ENCODE measurements at regions not wholly inside any gene's neighbourhood (a gene's known extent, or its start where the extent isn't known, plus 50 kb on each side); places are given as distances from the start of the nearest gene placed in this dataset.

- Histone ChIP-seq H3K4me3 (no peak overlapping the region), H3K4me1 (no peaks in the 10 kb centered on the region), H3K27me3 (no peaks in the 10 kb centered on the region), H3K27ac (no peak overlapping the region), H3K36me3 (no peaks in the 10 kb centered on the region), H3K9me3 (no peaks in the 10 kb centered on the region)
- TF ChIP-seq CTCF (IDR thresholded peaks at IDR 0.05), result no peak
- no peak for DNase-seq
- no peak for ATAC-seq
- intact Hi-C loops (cut with DNase I), result no loop called here
Measured at GRCh38 chr3:31423482-31423881, 109.2 kb upstream of the STT3B start.

- Histone ChIP-seq H3K4me1 (no peaks in the 10 kb centered on the region), H3K27ac (no peak overlapping the region), H3K9me3 (no peaks in the 10 kb centered on the region), H3K27me3 (no peaks in the 10 kb centered on the region), H3K36me3 (no peaks in the 10 kb centered on the region), H3K4me3 (no peak overlapping the region)
- intact Hi-C loops (cut with DNase I), result no loop called here
- no peak for TF ChIP-seq CTCF (IDR thresholded peaks at IDR 0.05)
- DNase-seq (no peak), ATAC-seq (no peak)
Measured at GRCh38 chr3:31425401-31425800, 107.3 kb upstream of the STT3B start.

GRCh38 chr3:31427623-31428022, 105.1 kb upstream of the STT3B start:
- Histone ChIP-seq H3K9me3 (no peaks in the 10 kb centered on the region), H3K4me3 (no peak overlapping the region), H3K4me1 (no peaks in the 10 kb centered on the region), H3K36me3 (no peaks in the 10 kb centered on the region), H3K27me3 (no peaks in the 10 kb centered on the region), H3K27ac (no peak overlapping the region)
- DNase-seq (no peak), ATAC-seq (no peak)
- intact Hi-C loops (cut with DNase I), result no loop called here
- TF ChIP-seq CTCF (IDR thresholded peaks at IDR 0.05), result no peak

GRCh38 chr3:31431321-31431720, 101.4 kb upstream of the STT3B start:
- no peak overlapping the region for H3K27ac ChIP-seq
- H3K4me3 ChIP-seq, result no peak overlapping the region
- ATAC-seq (no peak), DNase-seq (no peak)
- intact Hi-C loops (cut with DNase I), result no loop called here
- H3K36me3 ChIP-seq, result no peaks in the 10 kb centered on the region
- H3K27me3 ChIP-seq, result no peaks in the 10 kb centered on the region
- no peaks in the 10 kb centered on the region for H3K4me1 ChIP-seq
- H3K9me3 ChIP-seq, result no peaks in the 10 kb centered on the region
- TF ChIP-seq CTCF (IDR thresholded peaks at IDR 0.05), result no peak

GRCh38 chr3:31432897-31433678, 99.6 kb upstream of the STT3B start:
- ATAC-seq (no peak), DNase-seq (no peak)
- Histone ChIP-seq H3K4me1 (no peaks in the 10 kb centered on the region), H3K27me3 (no peaks in the 10 kb centered on the region), H3K4me3 (no peak overlapping the region), H3K27ac (no peak overlapping the region), H3K36me3 (no peaks in the 10 kb centered on the region), H3K9me3 (no peaks in the 10 kb centered on the region)
- intact Hi-C loops (cut with DNase I), result no loop called here
- TF ChIP-seq CTCF (IDR thresholded peaks at IDR 0.05), result no peak

- H3K27ac ChIP-seq, result no peak overlapping the region
- intact Hi-C loops (cut with DNase I), result no loop called here
- no peak for ATAC-seq
Measured at GRCh38 chr3:31433679-31433992, 99.1 kb upstream of the STT3B start.

More at GRCh38 chr3:31433679-31433992, 99.1 kb upstream of the STT3B start:
- Histone ChIP-seq H3K9me3 (no peaks in the 10 kb centered on the region), H3K4me3 (no peak overlapping the region), H3K4me1 (no peaks in the 10 kb centered on the region), H3K27me3 (no peaks in the 10 kb centered on the region), H3K36me3 (no peaks in the 10 kb centered on the region)
- no peak for TF ChIP-seq CTCF (IDR thresholded peaks at IDR 0.05)
- DNase-seq, result no peak
